Fibroblast of skin of back (primary cell): ENCODE measurements at regions not wholly inside any gene's neighbourhood (a gene's known extent, or its start where the extent isn't known, plus 50 kb on each side); places are given as distances from the start of the nearest gene placed in this dataset.
A peak's percentile ranks its signal among the peaks of the same experiment; 100 is the strongest.

Experiments
- DNase-seq: peaks from one replicate; pipeline ENCODE4 v3.0.0-alpha.2; 2013

DNA sequence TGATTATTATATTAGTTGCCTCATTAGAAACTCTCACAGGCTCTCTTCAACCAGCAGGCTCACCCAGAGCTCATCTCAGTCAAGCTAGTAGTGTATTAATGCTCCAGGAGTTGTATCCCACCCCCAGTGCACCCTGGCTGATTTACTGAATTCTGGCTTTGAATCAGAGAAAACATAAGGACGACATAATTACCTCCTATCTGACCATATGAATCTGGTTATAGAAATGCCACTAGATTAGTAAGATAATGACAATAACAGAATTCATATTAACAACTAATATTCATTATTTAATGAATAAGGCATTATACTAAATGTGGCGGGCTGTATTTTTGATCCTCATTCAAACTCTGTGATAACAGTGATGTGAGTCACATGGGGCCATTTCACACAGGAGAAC is 1066.7 kb downstream of the TTLL7 start:
- DNase-seq, result no peak

DNA sequence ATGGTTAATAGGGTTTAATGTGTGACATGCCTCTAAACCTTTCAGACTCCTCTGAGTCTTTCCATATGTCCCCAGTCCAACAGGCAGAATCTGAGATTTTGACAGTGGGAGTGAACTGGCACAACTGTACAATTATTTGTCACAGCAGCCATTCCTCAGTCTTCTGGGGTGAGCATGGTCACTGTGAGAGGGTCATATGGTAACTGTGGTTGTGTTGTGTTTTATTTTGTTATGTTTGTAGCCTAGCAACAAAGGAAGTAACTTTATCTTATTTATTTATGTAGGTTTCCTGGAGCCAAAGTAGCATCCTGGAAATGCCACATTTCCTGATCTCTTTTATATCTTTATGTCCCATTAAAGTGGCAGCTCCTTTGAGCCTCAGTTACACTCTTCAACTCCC is 1067.9 kb downstream of the TTLL7 start:
- peak; percentile 6 for DNase-seq

DNA sequence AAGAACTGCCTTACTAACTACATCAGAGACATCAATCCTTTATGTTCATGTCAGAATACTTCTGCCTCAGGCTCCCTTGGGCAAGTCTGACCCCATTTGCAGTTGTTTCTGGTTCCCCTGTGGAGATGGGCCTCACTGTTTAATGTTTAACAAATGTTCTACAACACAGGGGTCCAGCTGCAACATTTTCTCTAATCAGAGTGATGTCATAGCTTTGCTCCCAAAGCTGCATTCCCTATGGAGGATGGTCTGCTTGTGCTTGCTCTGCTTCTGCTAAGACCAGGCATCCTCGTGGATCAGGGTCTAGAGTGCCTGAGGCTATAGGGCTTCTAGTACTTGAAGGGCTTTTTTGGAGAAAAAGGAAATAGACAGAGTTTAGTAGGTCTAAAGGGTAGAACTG is 1071.2 kb downstream of the TTLL7 start:
- DNase-seq, result no peak

- DNase-seq, result no peak
Observed at GRCh38 chr1:82924666-82925065, 1074.3 kb downstream of the TTLL7 start.

DNA sequence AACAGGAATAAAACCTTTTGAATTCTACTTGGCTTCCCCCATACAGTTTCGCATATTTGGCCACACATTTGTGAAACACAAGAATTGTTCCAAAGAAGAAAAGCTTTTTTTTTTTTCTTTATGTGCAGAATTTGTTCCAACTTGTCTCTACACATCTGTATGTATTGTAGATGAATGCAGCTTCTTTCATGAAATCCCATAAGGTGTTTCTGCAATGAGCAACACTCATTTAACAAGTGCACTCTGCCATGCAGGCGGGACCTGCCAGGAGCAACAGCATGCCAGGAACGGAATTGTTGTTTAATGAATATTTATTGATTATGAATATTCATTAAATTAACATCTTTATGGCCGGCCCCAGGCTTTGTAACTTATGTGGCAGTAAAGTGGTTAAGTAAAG is 1075.0 kb downstream of the TTLL7 start:
- DNase-seq, result no peak

GRCh38 chr1:82921759-82922158 is 1077.2 kb downstream of the TTLL7 start:
- no peak for DNase-seq

GRCh38 chr1:82920418-82921248 is 1078.3 kb downstream of the TTLL7 start:
- DNase-seq, result no peak

DNA sequence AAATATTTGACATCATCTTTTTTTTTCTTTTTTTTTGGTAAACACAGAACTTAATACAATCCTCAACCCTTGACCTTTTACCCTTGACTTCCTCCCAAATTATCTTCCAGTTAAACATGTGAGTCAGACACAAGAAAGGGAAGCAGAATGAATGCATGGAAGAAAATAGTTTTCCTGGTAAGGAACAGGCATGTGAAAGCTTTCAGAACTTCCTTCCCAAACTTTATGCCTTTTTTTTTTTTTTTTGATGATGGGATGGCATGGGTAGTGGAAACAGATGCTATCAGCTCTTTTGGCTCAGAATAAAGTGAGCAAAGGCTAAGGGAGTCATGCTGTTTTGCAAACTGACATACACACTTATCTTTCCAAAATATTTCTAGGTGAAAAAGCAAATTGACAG is 1079.1 kb downstream of the TTLL7 start:
- no peak for DNase-seq

DNA sequence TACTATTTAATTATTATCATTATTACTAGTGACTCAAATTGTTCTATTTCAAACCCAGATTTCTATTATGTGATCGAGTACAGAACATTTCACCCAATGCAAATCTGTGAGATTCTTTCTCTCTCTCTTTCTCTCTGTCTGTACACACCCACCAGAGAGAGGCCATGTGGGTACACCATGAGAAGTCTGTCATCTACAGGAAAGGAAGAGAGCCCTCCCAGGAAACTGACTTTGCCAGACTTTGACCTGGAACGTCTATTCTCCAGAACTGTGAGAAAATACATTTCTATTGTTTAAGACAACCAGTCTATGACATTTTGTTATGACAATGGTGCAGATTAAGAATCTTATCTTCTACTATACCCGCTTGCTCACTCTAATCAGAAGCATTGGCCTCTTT is 1091.6 kb downstream of the TTLL7 start:
- no peak for DNase-seq

- DNase-seq, result no peak
Observed at GRCh38 chr1:82903626-82904025, 1095.3 kb downstream of the TTLL7 start.

- DNase-seq, result no peak
Observed at GRCh38 chr1:82901561-82901960, 1097.4 kb downstream of the TTLL7 start.

- no peak for DNase-seq
Observed at GRCh38 chr1:82901118-82901517, 1097.8 kb downstream of the TTLL7 start.

GRCh38 chr1:82899017-82899416 is 1098.3 kb downstream of the ADGRL2 start:
- no peak for DNase-seq

GRCh38 chr1:82897549-82897948 is 1096.8 kb downstream of the ADGRL2 start:
- no peak for DNase-seq

GRCh38 chr1:82896036-82896435 is 1095.3 kb downstream of the ADGRL2 start:
- DNase-seq, result no peak

DNA sequence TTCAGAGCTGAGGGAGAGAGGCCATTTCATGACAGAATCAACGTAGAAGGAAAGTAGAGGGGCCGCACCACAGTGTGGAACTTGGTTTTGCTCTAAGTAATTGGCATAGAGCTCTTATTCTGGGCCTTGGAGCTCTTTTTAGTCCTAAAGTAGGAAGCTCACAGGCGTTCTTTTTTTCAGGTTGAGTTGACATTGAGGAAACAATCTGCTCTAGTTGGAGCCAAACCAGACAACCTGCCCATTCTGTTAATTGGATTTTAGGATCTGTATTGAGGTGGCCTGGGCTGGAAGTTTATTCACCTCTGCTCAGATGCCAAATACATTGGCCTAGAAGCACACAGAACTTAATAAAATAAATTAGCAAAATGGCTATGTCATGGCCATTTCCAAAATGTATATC is 1093.9 kb downstream of the ADGRL2 start:
- no peak for DNase-seq

DNA sequence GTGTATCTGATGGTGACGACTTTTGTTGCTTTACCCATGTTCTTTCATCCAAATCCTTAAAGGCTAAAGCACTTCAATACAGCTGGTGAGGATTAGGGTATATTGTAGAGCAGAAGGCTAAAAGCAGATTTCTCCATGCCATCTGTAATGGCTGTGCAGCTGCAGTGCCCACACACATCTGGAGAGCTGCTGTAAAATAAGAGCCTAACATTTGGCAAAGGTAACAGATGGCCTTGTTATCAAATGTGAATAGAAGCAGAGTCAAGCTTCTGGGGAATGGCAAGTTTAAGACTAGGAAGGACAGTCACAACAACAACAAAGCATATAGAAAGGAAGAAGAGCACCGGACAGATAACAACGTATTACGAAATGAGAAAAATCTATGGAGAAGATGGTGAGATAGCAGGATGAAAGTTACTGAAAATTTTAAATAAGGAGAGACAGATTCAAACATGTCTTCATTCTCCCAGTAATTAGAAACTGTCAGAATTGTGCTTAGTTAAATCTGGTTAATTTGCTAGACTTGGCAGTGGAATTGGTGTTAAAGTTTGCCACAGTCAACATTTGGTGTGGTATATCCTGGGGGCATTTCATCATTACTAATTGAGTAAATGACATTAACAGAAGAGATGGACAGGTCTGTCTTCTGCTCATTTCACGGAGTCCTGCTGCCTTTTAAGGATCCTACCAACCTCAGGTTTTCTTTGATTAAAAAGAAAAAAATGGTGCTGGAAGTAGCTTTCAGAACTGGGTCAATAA is 1093.2 kb downstream of the ADGRL2 start:
- no peak for DNase-seq

GRCh38 chr1:82880506-82880905 is 1079.8 kb downstream of the ADGRL2 start:
- DNase-seq, result no peak

DNA sequence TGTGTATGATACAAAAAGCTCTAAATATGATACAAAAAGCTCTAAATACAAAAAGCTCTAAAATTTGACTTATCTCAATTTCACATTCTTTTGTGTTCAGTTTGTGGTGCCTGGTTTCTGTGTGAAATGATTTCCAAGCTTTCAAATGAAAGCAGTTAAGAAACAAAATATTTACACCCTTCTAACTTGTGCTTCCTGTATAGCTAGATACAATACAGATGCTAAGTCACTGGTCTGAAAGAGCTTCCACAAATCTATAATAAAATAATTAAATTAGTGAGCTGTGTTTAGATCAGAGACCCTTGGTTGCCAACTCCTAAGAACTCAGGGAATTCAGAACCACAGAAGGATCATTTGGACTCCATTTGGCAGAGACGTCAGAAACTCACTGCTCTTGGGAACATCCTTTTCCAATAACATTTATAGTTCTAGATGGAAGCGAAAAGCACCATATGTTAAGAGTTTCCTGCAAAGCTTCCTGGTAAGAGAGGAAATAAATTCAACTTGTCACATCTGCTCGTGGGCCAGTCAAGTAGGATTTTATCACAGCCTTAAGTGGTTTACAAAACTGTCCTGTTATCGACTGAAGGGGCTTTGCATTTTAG is 1079.1 kb downstream of the ADGRL2 start:
- DNase-seq, result no peak

- DNase-seq, result no peak
Observed at GRCh38 chr1:82875170-82875569, 1074.4 kb downstream of the ADGRL2 start.

GRCh38 chr1:82874041-82874440 is 1073.3 kb downstream of the ADGRL2 start:
- no peak for DNase-seq

- no peak for DNase-seq
Observed at GRCh38 chr1:82870332-82870731, 1069.6 kb downstream of the ADGRL2 start.

DNA sequence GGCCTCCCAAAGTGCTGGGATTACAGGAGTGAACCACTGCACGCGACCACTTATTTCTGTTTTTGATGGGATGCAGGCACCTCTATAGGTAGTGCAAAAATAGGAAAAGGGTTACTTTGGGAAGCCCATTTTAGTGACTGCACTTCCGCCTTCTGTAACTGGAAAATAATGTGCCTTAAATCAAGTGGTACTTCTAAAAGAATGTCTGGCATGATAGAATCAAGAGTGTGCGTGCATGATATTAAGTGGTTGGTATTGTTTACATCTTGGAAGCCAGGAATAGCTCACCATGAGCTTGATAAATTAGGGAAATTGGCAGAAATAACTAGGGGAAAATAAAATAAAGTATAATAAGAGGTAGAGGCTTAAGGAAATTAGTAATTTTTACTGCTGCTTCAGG is 1067.0 kb downstream of the ADGRL2 start:
- peak; percentile 1 for DNase-seq

DNA sequence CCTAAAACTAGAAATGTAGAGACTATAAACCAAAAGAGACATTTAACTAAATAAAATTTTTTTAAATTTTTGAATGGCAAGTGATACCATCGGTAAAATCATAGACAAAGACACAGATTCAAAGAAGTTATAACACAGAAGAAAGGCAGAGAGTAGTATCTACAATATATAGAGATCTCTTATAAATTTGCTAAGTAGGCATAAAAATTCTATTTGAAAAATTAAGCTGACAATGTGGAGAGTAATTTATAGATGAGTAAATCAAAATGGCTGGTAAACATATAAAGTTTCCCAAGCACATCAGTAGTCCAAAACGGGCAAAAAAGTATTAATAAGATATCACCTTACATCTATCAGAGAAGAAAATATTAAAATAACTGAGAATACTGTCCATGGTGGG is 1061.0 kb downstream of the ADGRL2 start:
- no peak for DNase-seq
